ENCODE measurements at regions not wholly inside any gene's neighbourhood (a gene's known extent, or its start where the extent isn't known, plus 50 kb on each side); places are given as distances from the start of the nearest gene placed in this dataset.
A peak's percentile ranks its signal among the peaks of the same experiment; 100 is the strongest.

DNA sequence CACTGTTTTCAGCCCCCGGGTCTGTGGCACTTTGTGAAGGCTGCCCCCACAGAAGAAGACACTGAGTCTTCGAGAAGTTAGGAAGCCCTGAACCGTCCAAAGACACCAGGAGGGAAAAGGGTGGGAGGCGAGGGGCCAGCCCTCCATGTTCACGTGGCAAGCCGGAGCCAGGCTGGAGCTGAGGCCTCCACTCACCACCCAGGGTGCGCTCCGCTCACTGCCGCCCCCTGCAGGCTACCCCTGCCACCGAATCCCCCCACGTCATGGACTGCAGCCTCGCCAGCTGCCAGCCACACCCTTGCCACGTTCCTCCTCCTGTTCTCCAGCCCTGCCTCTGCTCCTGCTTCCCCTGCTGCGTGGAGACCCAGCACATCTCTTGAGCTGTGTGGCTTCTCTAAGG lies 59.0 kb upstream of the EN2 start:
- Mint-ChIP-seq H3K27ac (ENCODE audit: unreplicated experiment) (no peak overlapping the region), H3K27me3 (ENCODE audit: insufficient read depth, unreplicated experiment) (peaks cover 19% of the 10 kb centered on the region), H3K36me3 (ENCODE audit: insufficient read depth, unreplicated experiment) (no peaks in the 10 kb centered on the region), H3K4me3 (ENCODE audit: unreplicated experiment) (no peak overlapping the region), H3K9me3 (ENCODE audit: unreplicated experiment) (no peaks in the 10 kb centered on the region), H3K4me1 (ENCODE audit: low read depth, unreplicated experiment) (no peaks in the 10 kb centered on the region)
- no peaks in the 10 kb centered on the region for H3K4me1 ChIP-seq
- intact Hi-C loops (cut with micrococcal nuclease; ENCODE audit: unreplicated experiment): no loop called here
- no peaks in the 10 kb centered on the region for H3K9me3 ChIP-seq
- no peaks in the 10 kb centered on the region for H3K27me3 ChIP-seq (replicated peaks; ENCODE audit: control insufficient read depth, insufficient read depth, low read length)
- BruUV-seq (replicated peaks): no TSS peak
- ChIA-PET CTCF (no interaction called here), POLR2A (no interaction called here)
- DNase-seq: no peak
- TF ChIP-seq, protein P1, sequence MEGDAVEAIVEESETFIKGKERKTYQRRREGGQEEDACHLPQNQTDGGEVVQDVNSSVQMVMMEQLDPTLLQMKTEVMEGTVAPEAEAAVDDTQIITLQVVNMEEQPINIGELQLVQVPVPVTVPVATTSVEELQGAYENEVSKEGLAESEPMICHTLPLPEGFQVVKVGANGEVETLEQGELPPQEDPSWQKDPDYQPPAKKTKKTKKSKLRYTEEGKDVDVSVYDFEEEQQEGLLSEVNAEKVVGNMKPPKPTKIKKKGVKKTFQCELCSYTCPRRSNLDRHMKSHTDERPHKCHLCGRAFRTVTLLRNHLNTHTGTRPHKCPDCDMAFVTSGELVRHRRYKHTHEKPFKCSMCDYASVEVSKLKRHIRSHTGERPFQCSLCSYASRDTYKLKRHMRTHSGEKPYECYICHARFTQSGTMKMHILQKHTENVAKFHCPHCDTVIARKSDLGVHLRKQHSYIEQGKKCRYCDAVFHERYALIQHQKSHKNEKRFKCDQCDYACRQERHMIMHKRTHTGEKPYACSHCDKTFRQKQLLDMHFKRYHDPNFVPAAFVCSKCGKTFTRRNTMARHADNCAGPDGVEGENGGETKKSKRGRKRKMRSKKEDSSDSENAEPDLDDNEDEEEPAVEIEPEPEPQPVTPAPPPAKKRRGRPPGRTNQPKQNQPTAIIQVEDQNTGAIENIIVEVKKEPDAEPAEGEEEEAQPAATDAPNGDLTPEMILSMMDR (IDR thresholded peaks at IDR 0.05; ENCODE audit: insufficient read depth in 1 of 2, low read depth in 1 of 2, low read length in 1 of 2, severe bottlenecking in 1 of 2, unreplicated experiment in 1 of 2): peak in 1 of 2 experiments; percentile 6
- no peak overlapping the region for H3K4me3 ChIP-seq (ENCODE audit: low read depth, low read length)
- no peaks in the 10 kb centered on the region for H3K36me3 ChIP-seq (ENCODE audit: control insufficient read depth, insufficient read depth, low read length)

DNA sequence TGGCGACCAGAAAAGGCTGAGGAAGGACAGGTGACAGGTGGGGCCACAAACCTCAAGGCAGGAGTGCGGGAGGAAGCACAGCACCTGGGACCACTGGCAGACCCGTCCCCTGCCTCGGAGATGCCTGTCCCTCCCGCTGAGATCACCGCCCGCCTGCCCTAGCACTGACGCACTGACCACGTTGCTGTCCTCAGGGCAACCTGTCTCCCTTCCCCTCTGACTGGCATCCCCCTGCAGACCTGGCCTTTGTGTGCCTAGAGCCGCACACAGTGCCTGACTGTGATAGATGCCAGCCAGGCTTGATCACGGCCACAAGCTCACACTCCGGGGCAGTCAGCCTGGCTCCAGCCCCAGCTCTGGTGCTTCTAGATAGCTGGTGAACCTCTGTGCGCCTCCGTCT lies 58.4 kb upstream of the EN2 start:
- no peak overlapping the region for H3K27ac Mint-ChIP-seq (ENCODE audit: unreplicated experiment)
- DNase-seq: no peak
- H3K36me3 Mint-ChIP-seq (ENCODE audit: insufficient read depth, unreplicated experiment): no peaks in the 10 kb centered on the region
- intact Hi-C loops (cut with micrococcal nuclease; ENCODE audit: unreplicated experiment): no loop called here
- no peaks in the 10 kb centered on the region for H3K27me3 ChIP-seq (replicated peaks; ENCODE audit: control insufficient read depth, insufficient read depth, low read length)
- no peaks in the 10 kb centered on the region for H3K36me3 ChIP-seq (ENCODE audit: control insufficient read depth, insufficient read depth, low read length)
- H3K9me3 Mint-ChIP-seq (ENCODE audit: unreplicated experiment): no peaks in the 10 kb centered on the region
- no peaks in the 10 kb centered on the region for H3K4me1 ChIP-seq
- TF ChIP-seq, protein P1 (IDR thresholded peaks at IDR 0.05; ENCODE audit: insufficient read depth in 1 of 2, low read depth in 1 of 2, low read length in 1 of 2, severe bottlenecking in 1 of 2, unreplicated experiment in 1 of 2): no peak
- CTCF ChIA-PET: no interaction called here
- POLR2A ChIA-PET: no interaction called here
- no peak overlapping the region for H3K4me3 Mint-ChIP-seq (ENCODE audit: unreplicated experiment)
- BruUV-seq (replicated peaks): no TSS peak
- no peak overlapping the region for H3K4me3 ChIP-seq (ENCODE audit: low read depth, low read length)
- no peaks in the 10 kb centered on the region for H3K9me3 ChIP-seq
- no peaks in the 10 kb centered on the region for H3K4me1 Mint-ChIP-seq (ENCODE audit: low read depth, unreplicated experiment)
- peaks cover 19% of the 10 kb centered on the region for H3K27me3 Mint-ChIP-seq (ENCODE audit: insufficient read depth, unreplicated experiment)

DNA sequence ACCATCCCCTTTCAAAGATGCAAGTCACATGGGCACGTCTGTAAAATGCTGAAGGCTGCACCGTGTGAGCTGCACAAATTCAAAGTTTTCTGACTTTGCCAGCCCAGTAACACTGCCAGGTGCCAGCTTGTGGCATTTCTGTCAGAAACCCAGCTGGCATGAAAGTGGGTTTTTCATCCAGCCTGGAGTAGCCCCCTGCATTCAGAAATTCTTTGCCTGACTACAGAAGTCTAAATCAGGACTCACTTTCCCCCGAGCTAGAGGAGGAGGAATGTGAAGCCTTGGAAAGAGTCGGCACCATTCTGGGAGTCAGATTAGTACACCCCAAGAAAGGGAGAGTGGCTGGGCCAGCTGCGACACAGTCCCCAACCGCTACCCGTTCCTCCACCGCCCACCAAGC lies 56.7 kb upstream of the EN2 start:
- H3K4me3 ChIP-seq (ENCODE audit: low read depth, low read length): no peak overlapping the region
- Mint-ChIP-seq H3K9me3 (ENCODE audit: unreplicated experiment) (no peaks in the 10 kb centered on the region), H3K36me3 (ENCODE audit: insufficient read depth, unreplicated experiment) (peaks cover 5% of the 10 kb centered on the region), H3K4me3 (ENCODE audit: unreplicated experiment) (no peak overlapping the region), H3K27me3 (ENCODE audit: insufficient read depth, unreplicated experiment) (peaks cover 20% of the 10 kb centered on the region), H3K27ac (ENCODE audit: unreplicated experiment) (no peak overlapping the region), H3K4me1 (ENCODE audit: low read depth, unreplicated experiment) (peaks cover 5% of the 10 kb centered on the region)
- ChIA-PET POLR2A (no interaction called here), CTCF (no interaction called here)
- BruUV-seq (replicated peaks): no TSS peak
- H3K4me1 ChIP-seq: no peaks in the 10 kb centered on the region
- intact Hi-C loops (cut with micrococcal nuclease; ENCODE audit: unreplicated experiment): no loop called here
- no peaks in the 10 kb centered on the region for H3K9me3 ChIP-seq
- no peaks in the 10 kb centered on the region; the same call in 1 of the 2 replicates for H3K27me3 ChIP-seq (replicated peaks; ENCODE audit: control insufficient read depth, insufficient read depth, low read length)
- no peaks in the 10 kb centered on the region for H3K36me3 ChIP-seq (ENCODE audit: control insufficient read depth, insufficient read depth, low read length)
- DNase-seq: no peak
- TF ChIP-seq, protein P1 (IDR thresholded peaks at IDR 0.05; ENCODE audit: insufficient read depth in 1 of 2, low read depth in 1 of 2, low read length in 1 of 2, severe bottlenecking in 1 of 2, unreplicated experiment in 1 of 2): no peak
